H9 (cell line): ENCODE measurements at regions not wholly inside any gene's neighbourhood (a gene's known extent, or its start where the extent isn't known, plus 50 kb on each side); places are given as distances from the start of the nearest gene placed in this dataset.

Source experiments
- DNase-seq: peaks from one replicate; pipeline ENCODE4 v3.0.0-alpha.2; 2017
- H2AFZ ChIP-seq: one replicate; pipeline ENCODE4 v1.6.1; 2013; ENCODE audit warnings: mild to moderate bottlenecking, low read length, control low read depth, moderate library complexity
- H2AK5ac ChIP-seq: 2 replicates; pipeline ENCODE4 v1.6.1; 2013; ENCODE audit warnings: low read length, control low read depth, mixed read lengths; ENCODE audit not compliant: insufficient read length
- H2BK120ac ChIP-seq: one replicate; pipeline ENCODE4 v1.6.1; 2013; ENCODE audit warnings: low read depth, mild to moderate bottlenecking, low read length, control low read depth, inconsistent platforms; ENCODE audit not compliant: poor library complexity, severe bottlenecking
- H2BK12ac ChIP-seq: 2 replicates; pipeline ENCODE4 v1.6.1; 2013; ENCODE audit warnings: low read length, control low read depth, mixed read lengths, low read depth; ENCODE audit not compliant: insufficient read length
- H2BK15ac ChIP-seq: 2 replicates; pipeline ENCODE4 v1.6.1; 2013; ENCODE audit warnings: low read depth, low read length, control low read depth
- H2BK20ac ChIP-seq: one replicate; pipeline ENCODE4 v1.6.1; 2013; ENCODE audit warnings: low read depth, mild to moderate bottlenecking, low read length, control low read depth, inconsistent platforms; ENCODE audit not compliant: poor library complexity, severe bottlenecking
- H2BK5ac ChIP-seq: 2 replicates; pipeline ENCODE4 v1.6.1; 2013; ENCODE audit warnings: low read length, control low read depth, mixed read lengths; ENCODE audit not compliant: insufficient read length
- H3K14ac ChIP-seq: 2 replicates; pipeline ENCODE4 v1.6.1; 2013; ENCODE audit warnings: low read length, control low read depth; ENCODE audit not compliant: insufficient read depth
- H3K18ac ChIP-seq: 2 replicates; pipeline ENCODE4 v1.6.1; 2013; ENCODE audit warnings: low read depth, mild to moderate bottlenecking, mixed read lengths, low read length, control low read depth; ENCODE audit not compliant: insufficient read length
- H3K23ac ChIP-seq: 2 replicates; pipeline ENCODE4 v1.6.1; 2013; ENCODE audit warnings: low read length, control low read depth, mixed read lengths, low read depth; ENCODE audit not compliant: insufficient read length
- H3K23me2 ChIP-seq: 2 replicates; pipeline ENCODE4 v1.6.1; 2013; ENCODE audit warnings: low read depth, mild to moderate bottlenecking, mixed read lengths, low read length, control low read depth; ENCODE audit not compliant: insufficient read length, poor library complexity, severe bottlenecking
- H3K27ac ChIP-seq: 2 replicates; pipeline ENCODE4 v1.5.1; 2013; ENCODE audit warnings: low read length, control low read depth, mixed read lengths, low read depth; ENCODE audit not compliant: insufficient read length
- H3K27me3 ChIP-seq: 2 replicates; pipeline ENCODE4 v1.6.1; 2013; ENCODE audit warnings: low read length, control low read depth, inconsistent platforms; ENCODE audit not compliant: insufficient read depth
- H3K4ac ChIP-seq: 2 replicates; pipeline ENCODE4 v1.6.1; 2013; ENCODE audit warnings: low read depth, mild to moderate bottlenecking, control low read depth, inconsistent platforms, low read length, moderate library complexity
- H3K4me1 ChIP-seq: 2 replicates; pipeline ENCODE4 v1.6.1; 2013; ENCODE audit warnings: low read length, control low read depth, inconsistent platforms; ENCODE audit not compliant: insufficient read depth
- H3K4me2 ChIP-seq: 2 replicates; pipeline ENCODE4 v1.6.1; 2013; ENCODE audit warnings: low read length, control low read depth, mixed read lengths; ENCODE audit not compliant: insufficient read length, insufficient read depth
- H3K56ac ChIP-seq: 2 replicates; pipeline ENCODE4 v1.6.1; 2013; ENCODE audit warnings: low read depth, mild to moderate bottlenecking, mixed read lengths, low read length, control low read depth; ENCODE audit not compliant: insufficient read length
- H3K79me1 ChIP-seq: 2 replicates; pipeline ENCODE4 v1.6.1; 2013; ENCODE audit warnings: low read depth, mild to moderate bottlenecking, moderate library complexity, low read length, control low read depth, inconsistent platforms; ENCODE audit not compliant: insufficient read depth, poor library complexity, severe bottlenecking
- H3K79me2 ChIP-seq: 2 replicates; pipeline ENCODE4 v1.6.1; 2013; ENCODE audit warnings: low read length, control low read depth, inconsistent platforms; ENCODE audit not compliant: insufficient read depth
- H3K9ac ChIP-seq: 2 replicates; pipeline ENCODE4 v1.6.1; 2013; ENCODE audit warnings: low read length, control low read depth, mixed read lengths; ENCODE audit not compliant: insufficient read length; ENCODE audit errors: extremely low read depth
- H3K9me3 ChIP-seq: one replicate; pipeline ENCODE4 v1.6.1; 2013; ENCODE audit warnings: low read depth, low read length, inconsistent platforms; ENCODE audit not compliant: control insufficient read depth
- H3T11ph ChIP-seq: one replicate; pipeline ENCODE4 v1.6.1; 2013; ENCODE audit warnings: mild to moderate bottlenecking, low read length, control low read depth, inconsistent platforms
- H4K20me1 ChIP-seq: one replicate; pipeline ENCODE4 v1.6.1; 2013; ENCODE audit not compliant: control insufficient read depth, insufficient read length, insufficient read depth
- H4K5ac ChIP-seq: 2 replicates; pipeline ENCODE4 v1.6.1; 2013; ENCODE audit warnings: low read depth, mild to moderate bottlenecking, mixed read lengths, low read length, control low read depth; ENCODE audit not compliant: insufficient read length
- H4K8ac ChIP-seq: replicated peaks from 2 replicates; pipeline ENCODE4 v1.6.1; 2013; ENCODE audit warnings: low read length, control low read depth, mixed read lengths, low read depth; ENCODE audit not compliant: insufficient read length
- H4K91ac ChIP-seq: 2 replicates; pipeline ENCODE4 v1.6.1; 2013; ENCODE audit warnings: low read depth, mild to moderate bottlenecking, moderate library complexity, mixed read lengths, low read length, control low read depth; ENCODE audit not compliant: insufficient read length
- H3K27ac Mint-ChIP-seq, 3 experiments: 2 replicates in 2 of 3; 3 replicates in 1 of 3; pipeline ENCODE4 v1.8.0; 2020 to 2021; ENCODE audit warnings: mixed read lengths in 3 of 3, mild to moderate bottlenecking in 1 of 3, moderate library complexity in 1 of 3
- H3K27me3 Mint-ChIP-seq: 2 replicates; pipeline ENCODE4 v1.8.0; 2021; ENCODE audit warnings: low read depth, mild to moderate bottlenecking, moderate library complexity, mixed read lengths
- H3K36me3 Mint-ChIP-seq, 3 experiments: 2 replicates in 2 of 3; 3 replicates in 1 of 3; pipeline ENCODE4 v1.8.0; 2020 to 2021; ENCODE audit warnings: low read depth in 3 of 3, mixed read lengths in 3 of 3; ENCODE audit not compliant: insufficient read depth in 1 of 3
- H3K4me1 Mint-ChIP-seq, 2 experiments: 2 replicates each; pipeline ENCODE4 v1.8.0; 2020; ENCODE audit warnings: mixed read lengths in 2 of 2
- H3K4me3 Mint-ChIP-seq, 2 experiments: 2 replicates in 1 of 2; 3 replicates in 1 of 2; pipeline ENCODE4 v1.8.0; 2020 to 2021; ENCODE audit warnings: mild to moderate bottlenecking in 2 of 2, mixed read lengths in 2 of 2, moderate library complexity in 1 of 2
- H3K9me3 Mint-ChIP-seq, 2 experiments: 2 replicates in 1 of 2; 3 replicates in 1 of 2; pipeline ENCODE4 v1.8.0; 2020; ENCODE audit warnings: mild to moderate bottlenecking in 2 of 2, mixed read lengths in 2 of 2, moderate library complexity in 1 of 2
- WGBS: extraction: QIAGEN DNeasy Blood & Tissue Kit; methylation state at CpG from one replicate; pipeline ENCODE4 v1.1.7; 2013; ENCODE audit warnings: missing lambda C conversion rate, low lambda C conversion rate, mixed read lengths; ENCODE audit not compliant: insufficient read length; ENCODE audit errors: extremely low coverage; 5-methylcytosine and 5-hydroxymethylcytosine counted together
- TF ChIP-seq, protein P1 (sequence below): fragments of 200-600 bp; sonication (generic); conservative IDR thresholded peaks from 3 replicates; pipeline ENCODE4 v1.8.0; 2021; ENCODE audit warnings: antibody characterized with exemption, mild to moderate bottlenecking

DNA sequence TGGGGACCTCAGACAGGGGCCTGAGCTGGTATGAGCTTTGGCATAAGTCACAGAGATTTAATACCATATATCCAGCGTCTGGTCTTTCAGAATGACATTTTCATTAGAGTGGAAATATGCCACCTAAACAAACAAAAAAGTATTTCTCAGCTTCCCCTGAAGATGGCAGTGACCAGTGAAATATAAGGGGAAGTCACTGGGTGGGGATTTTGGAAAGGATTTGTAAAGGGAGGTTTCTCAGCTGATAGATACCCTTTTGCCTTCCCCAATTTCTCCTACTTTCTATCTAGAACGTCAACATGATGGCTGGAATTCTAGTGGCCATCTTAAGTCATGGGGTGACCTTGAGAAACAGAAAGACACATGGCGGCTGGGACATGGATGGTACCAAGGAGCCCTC is 137.7 kb upstream of the LRFN2 start:
- no peaks in the 10 kb centered on the region for H3K36me3 Mint-ChIP-seq
- Histone ChIP-seq H3K23ac (no peak overlapping the region), H4K20me1 (no peaks in the 10 kb centered on the region), H2BK20ac (no peak overlapping the region), H3K9me3 (no peaks in the 10 kb centered on the region), H3K79me1 (no peaks in the 10 kb centered on the region), H4K91ac (no peak overlapping the region), H4K8ac (no peak overlapping the region), H3K27ac (no peak overlapping the region), H3K4me2 (no peak overlapping the region), H2AK5ac (no peak overlapping the region), H3K4ac (no peak overlapping the region), H3K79me2 (no peaks in the 10 kb centered on the region), H3K9ac (no peak overlapping the region), H2BK5ac (no peak overlapping the region), H2AFZ (no peak overlapping the region), H3T11ph (no peak overlapping the region), H3K27me3 (no peaks in the 10 kb centered on the region), H3K4me1 (peaks cover 3% of the 10 kb centered on the region; the same call in 1 of the 2 replicates), H3K56ac (no peak overlapping the region), H3K14ac (no peak overlapping the region), H3K23me2 (no peaks in the 10 kb centered on the region), H3K18ac (no peak overlapping the region), H2BK12ac (no peak overlapping the region), H2BK120ac (no peak overlapping the region), H4K5ac (no peak overlapping the region), H2BK15ac (no peak overlapping the region)
- H3K9me3 Mint-ChIP-seq = no peaks in the 10 kb centered on the region
- TF ChIP-seq, protein P1, sequence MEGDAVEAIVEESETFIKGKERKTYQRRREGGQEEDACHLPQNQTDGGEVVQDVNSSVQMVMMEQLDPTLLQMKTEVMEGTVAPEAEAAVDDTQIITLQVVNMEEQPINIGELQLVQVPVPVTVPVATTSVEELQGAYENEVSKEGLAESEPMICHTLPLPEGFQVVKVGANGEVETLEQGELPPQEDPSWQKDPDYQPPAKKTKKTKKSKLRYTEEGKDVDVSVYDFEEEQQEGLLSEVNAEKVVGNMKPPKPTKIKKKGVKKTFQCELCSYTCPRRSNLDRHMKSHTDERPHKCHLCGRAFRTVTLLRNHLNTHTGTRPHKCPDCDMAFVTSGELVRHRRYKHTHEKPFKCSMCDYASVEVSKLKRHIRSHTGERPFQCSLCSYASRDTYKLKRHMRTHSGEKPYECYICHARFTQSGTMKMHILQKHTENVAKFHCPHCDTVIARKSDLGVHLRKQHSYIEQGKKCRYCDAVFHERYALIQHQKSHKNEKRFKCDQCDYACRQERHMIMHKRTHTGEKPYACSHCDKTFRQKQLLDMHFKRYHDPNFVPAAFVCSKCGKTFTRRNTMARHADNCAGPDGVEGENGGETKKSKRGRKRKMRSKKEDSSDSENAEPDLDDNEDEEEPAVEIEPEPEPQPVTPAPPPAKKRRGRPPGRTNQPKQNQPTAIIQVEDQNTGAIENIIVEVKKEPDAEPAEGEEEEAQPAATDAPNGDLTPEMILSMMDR = no peak
- no peaks in the 10 kb centered on the region for H3K27me3 Mint-ChIP-seq
- H3K4me3 Mint-ChIP-seq = no peak overlapping the region
- no peak for DNase-seq
- H3K27ac Mint-ChIP-seq = no peak overlapping the region
- WGBS = no CpG with 5 or more reads among the region's 3 CpGs
- H3K4me1 Mint-ChIP-seq = peaks cover 27 to 28% of the 10 kb centered on the region in 2 experiments
